OCI-LY7 (cell line): ENCODE measurements at regions not wholly inside any gene's neighbourhood (a gene's known extent, or its start where the extent isn't known, plus 50 kb on each side); places are given as distances from the start of the nearest gene placed in this dataset.

ENCODE experiments used
- BruUV-seq: library from RNA; stranded (reverse); fragments of 400-500 nt; replicated peaks from 2 replicates; lab custom pipeline; 2021; lab: Mats Ljungman, UMichigan
- CTCF ChIA-PET: fragments of 300-600 bp; sonication (Branson Sonifier 250); formaldehyde crosslinking; loops from one replicate; lab custom pipeline; 2022; ENCODE audit warnings: antibody characterized with exemption; ENCODE audit not compliant: unreplicated experiment; lab: Charles Lee
- POLR2A ChIA-PET: fragments of 300-600 bp; sonication (Branson Sonifier 250); formaldehyde crosslinking; loops from one replicate; lab custom pipeline; 2022; ENCODE audit warnings: antibody characterized with exemption; lab: Charles Lee
- DNase-seq: peaks from one replicate; pipeline ENCODE4 v3.0.0-alpha.2; 2015; ENCODE audit warnings: low spot score
- H2AFZ ChIP-seq: fragments of 200-600 bp; sonication (generic), shearing (Covaris generic); 2 replicates; pipeline ENCODE4 v1.6.1; 2014; ENCODE audit warnings: mild to moderate bottlenecking, antibody characterized with exemption, low read length, moderate library complexity
- H3K27ac ChIP-seq: fragments of 200-600 bp; sonication (generic); 2 replicates; pipeline ENCODE4 v1.5.1; 2014; ENCODE audit warnings: mixed run types, low read depth, mild to moderate bottlenecking, moderate library complexity, low read length, inconsistent platforms; ENCODE audit not compliant: poor library complexity, severe bottlenecking
- H3K36me3 ChIP-seq: fragments of 200-600 bp; sonication (generic); 2 replicates; pipeline ENCODE4 v1.6.1; 2014; ENCODE audit warnings: mild to moderate bottlenecking, antibody characterized with exemption, low read length, moderate library complexity, mixed read lengths; ENCODE audit not compliant: insufficient read depth
- H3K4me1 ChIP-seq: fragments of 200-600 bp; sonication (generic); 2 replicates; pipeline ENCODE4 v1.5.1; 2014; ENCODE audit warnings: mild to moderate bottlenecking, low read length; ENCODE audit not compliant: insufficient read depth, poor library complexity, severe bottlenecking
- H3K4me2 ChIP-seq: fragments of 200-600 bp; sonication (generic); 2 replicates; pipeline ENCODE4 v1.6.1; 2014; ENCODE audit warnings: mild to moderate bottlenecking, low read length
- H3K4me3 ChIP-seq: fragments of 200-600 bp; sonication (generic); 2 replicates; pipeline ENCODE4 v1.5.1; 2014; ENCODE audit warnings: mild to moderate bottlenecking, low read depth, low read length; ENCODE audit not compliant: poor library complexity, severe bottlenecking
- H3K79me2 ChIP-seq: fragments of 200-600 bp; sonication (generic); 2 replicates; pipeline ENCODE4 v1.6.1; 2016; ENCODE audit warnings: low read depth, mild to moderate bottlenecking, low read length, moderate library complexity, mixed read lengths; ENCODE audit not compliant: insufficient read depth
- H3K9me2 ChIP-seq: fragments of 200-600 bp; sonication (generic); 2 replicates; pipeline ENCODE4 v1.6.1; 2016; ENCODE audit warnings: mild to moderate bottlenecking, low read length, mixed read lengths; ENCODE audit not compliant: insufficient read depth
- H3K9me3 ChIP-seq: fragments of 200-600 bp; sonication (generic); 2 replicates; pipeline ENCODE4 v1.6.1; 2014; ENCODE audit warnings: mild to moderate bottlenecking, mixed run types, low read length, mixed read lengths
- H4K20me1 ChIP-seq: fragments of 200-600 bp; sonication (generic); 2 replicates; pipeline ENCODE4 v1.6.1; 2014; ENCODE audit warnings: mild to moderate bottlenecking, antibody characterized with exemption, low read length, moderate library complexity, mixed read lengths; ENCODE audit not compliant: insufficient read depth
- EZH2phosphoT487 ChIP-seq: fragments of 200-600 bp; sonication (generic); IDR thresholded peaks from 2 replicates; pipeline ENCODE4 v1.6.1; 2018; ENCODE audit warnings: low read depth, borderline replicate concordance, mild to moderate bottlenecking, mixed run types, antibody characterized with exemption, low read length, moderate library complexity, mixed read lengths
- intact Hi-C: fragments of 100-400 bp; cut with micrococcal nuclease; formaldehyde crosslinking; loops from one replicate; pipeline ENCODE4 v1.10.0; 2022; ENCODE audit not compliant: unreplicated experiment
- TF ChIP-seq, protein P1 (sequence below): fragments of 200-600 bp; sonication (generic); conservative IDR thresholded peaks from 2 replicates; pipeline ENCODE4 v1.5.1; 2014; ENCODE audit warnings: mild to moderate bottlenecking, antibody characterized with exemption, low read length, moderate library complexity, mixed read lengths

- Histone ChIP-seq H4K20me1 (no peaks in the 10 kb centered on the region), H3K4me1 (peaks cover 22% of the 10 kb centered on the region), H3K4me3 (no peak overlapping the region), H3K9me3 (no peaks in the 10 kb centered on the region), H3K36me3 (no peaks in the 10 kb centered on the region), H2AFZ (no peak overlapping the region), H3K4me2 (no peak overlapping the region), H3K27ac (no peak overlapping the region), H3K9me2 (no peaks in the 10 kb centered on the region), H3K79me2 (no peaks in the 10 kb centered on the region)
- no peak for TF ChIP-seq EZH2phosphoT487
- TF ChIP-seq, protein P1, sequence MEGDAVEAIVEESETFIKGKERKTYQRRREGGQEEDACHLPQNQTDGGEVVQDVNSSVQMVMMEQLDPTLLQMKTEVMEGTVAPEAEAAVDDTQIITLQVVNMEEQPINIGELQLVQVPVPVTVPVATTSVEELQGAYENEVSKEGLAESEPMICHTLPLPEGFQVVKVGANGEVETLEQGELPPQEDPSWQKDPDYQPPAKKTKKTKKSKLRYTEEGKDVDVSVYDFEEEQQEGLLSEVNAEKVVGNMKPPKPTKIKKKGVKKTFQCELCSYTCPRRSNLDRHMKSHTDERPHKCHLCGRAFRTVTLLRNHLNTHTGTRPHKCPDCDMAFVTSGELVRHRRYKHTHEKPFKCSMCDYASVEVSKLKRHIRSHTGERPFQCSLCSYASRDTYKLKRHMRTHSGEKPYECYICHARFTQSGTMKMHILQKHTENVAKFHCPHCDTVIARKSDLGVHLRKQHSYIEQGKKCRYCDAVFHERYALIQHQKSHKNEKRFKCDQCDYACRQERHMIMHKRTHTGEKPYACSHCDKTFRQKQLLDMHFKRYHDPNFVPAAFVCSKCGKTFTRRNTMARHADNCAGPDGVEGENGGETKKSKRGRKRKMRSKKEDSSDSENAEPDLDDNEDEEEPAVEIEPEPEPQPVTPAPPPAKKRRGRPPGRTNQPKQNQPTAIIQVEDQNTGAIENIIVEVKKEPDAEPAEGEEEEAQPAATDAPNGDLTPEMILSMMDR, result no peak
- BruUV-seq, result no TSS peak
- POLR2A ChIA-PET, result interaction anchor here (0.6 to 1.3 kb wide), 3 partner anchors 49 to 1807 kb away, joined by 3 to 5 read pairs (median 4); no protein-coding TSS in a partner anchor
- CTCF ChIA-PET, result interaction anchor here (0.5 kb wide), 1 partner anchor 11 kb away, joined by 3 read pairs; no protein-coding TSS in a partner anchor
- no peak for DNase-seq
- intact Hi-C loops, result loop anchor here (5.0 kb wide), 3 partner anchors 457 to 652 kb away; no protein-coding TSS in a partner anchor
Observed at GRCh38 chr5:40029711-40030495, 605.1 kb upstream of the DAB2 start.

DNA sequence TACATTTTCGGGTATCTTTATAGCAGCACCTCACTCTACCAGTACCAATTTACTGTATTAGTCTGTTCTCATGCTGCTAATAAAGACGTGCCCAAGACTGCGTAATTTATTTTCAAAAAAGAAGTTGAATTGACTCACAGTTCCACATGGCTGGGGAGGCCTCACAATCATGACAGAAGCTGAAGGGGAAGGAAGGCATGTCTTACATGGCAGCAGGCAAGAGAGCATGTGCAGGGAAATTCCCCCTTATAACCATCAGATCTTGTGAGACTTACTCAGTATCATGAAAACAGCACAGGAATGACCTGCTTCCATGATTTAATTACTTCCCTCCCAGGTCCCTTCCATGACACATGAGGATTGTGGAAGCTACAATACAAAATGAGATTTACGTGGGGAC is 602.6 kb upstream of the DAB2 start:
- no peaks in the 10 kb centered on the region for H3K9me2 ChIP-seq
- H3K36me3 ChIP-seq, result no peaks in the 10 kb centered on the region
- intact Hi-C loops, result no loop called here
- no peaks in the 10 kb centered on the region for H4K20me1 ChIP-seq
- no peak overlapping the region for H3K4me3 ChIP-seq
- ChIA-PET POLR2A (interaction anchor here (0.6 kb wide), 1 partner anchor 21 kb away, joined by 3 read pairs; no protein-coding TSS in a partner anchor), CTCF (no interaction called here)
- no peaks in the 10 kb centered on the region for H3K79me2 ChIP-seq
- no peak overlapping the region for H2AFZ ChIP-seq
- no TSS peak for BruUV-seq
- DNase-seq, result no peak
- no peaks in the 10 kb centered on the region for H3K9me3 ChIP-seq
- H3K4me2 ChIP-seq, result no peak overlapping the region
- peaks cover 5% of the 10 kb centered on the region for H3K4me1 ChIP-seq
- no peak for TF ChIP-seq EZH2phosphoT487
- TF ChIP-seq, protein P1, result no peak
- H3K27ac ChIP-seq, result no peak overlapping the region

GRCh38 chr5:40025586-40025985 is 600.8 kb upstream of the DAB2 start:
- no TSS peak for BruUV-seq
- H3K79me2 ChIP-seq, result no peaks in the 10 kb centered on the region
- no peaks in the 10 kb centered on the region for H3K36me3 ChIP-seq
- H3K4me2 ChIP-seq, result no peak overlapping the region
- no peak for DNase-seq
- ChIA-PET POLR2A (interaction anchor here (0.7 kb wide), 1 partner anchor 838 kb away, joined by 3 read pairs; no protein-coding TSS in a partner anchor), CTCF (no interaction called here)
- no peaks in the 10 kb centered on the region for H3K9me2 ChIP-seq
- no peaks in the 10 kb centered on the region for H4K20me1 ChIP-seq
- H3K4me1 ChIP-seq, result no peaks in the 10 kb centered on the region
- no peak overlapping the region for H3K4me3 ChIP-seq
- H3K27ac ChIP-seq, result no peak overlapping the region
- intact Hi-C loops, result no loop called here
- H2AFZ ChIP-seq, result no peak overlapping the region
- H3K9me3 ChIP-seq, result no peaks in the 10 kb centered on the region
- TF ChIP-seq EZH2phosphoT487, result no peak
- TF ChIP-seq, protein P1, result no peak
